ENCODE measurements at regions not wholly inside any gene's neighbourhood (a gene's known extent, or its start where the extent isn't known, plus 50 kb on each side); places are given as distances from the start of the nearest gene placed in this dataset.

DNA sequence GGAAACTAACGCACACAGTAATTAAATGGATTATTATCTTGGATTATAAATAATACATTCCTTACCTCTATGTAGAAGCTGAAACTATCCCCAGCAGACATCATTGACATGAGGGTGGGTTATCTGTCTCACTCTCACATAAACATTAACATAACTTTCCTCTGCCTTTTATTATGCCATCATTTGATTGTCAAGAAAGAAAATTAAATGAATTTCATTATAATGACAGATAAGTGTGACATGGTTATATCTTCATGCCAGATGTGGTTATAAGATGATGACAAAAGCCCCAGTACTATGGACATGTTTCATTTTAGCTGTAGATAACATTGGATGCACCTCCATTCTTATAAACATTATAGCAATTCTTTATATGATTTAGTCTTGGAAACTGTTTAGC is 476.5 kb downstream of the KCNT2 start:
- TF ChIP-seq POLR2A (IDR thresholded peaks at IDR 0.05; ENCODE audit: low read length) (no peak), KDM5A (IDR thresholded peaks at IDR 0.05) (no peak)

All from A549 (cell line).